ENCODE measurements at regions not wholly inside any gene's neighbourhood (a gene's known extent, or its start where the extent isn't known, plus 50 kb on each side); places are given as distances from the start of the nearest gene placed in this dataset.

DNA sequence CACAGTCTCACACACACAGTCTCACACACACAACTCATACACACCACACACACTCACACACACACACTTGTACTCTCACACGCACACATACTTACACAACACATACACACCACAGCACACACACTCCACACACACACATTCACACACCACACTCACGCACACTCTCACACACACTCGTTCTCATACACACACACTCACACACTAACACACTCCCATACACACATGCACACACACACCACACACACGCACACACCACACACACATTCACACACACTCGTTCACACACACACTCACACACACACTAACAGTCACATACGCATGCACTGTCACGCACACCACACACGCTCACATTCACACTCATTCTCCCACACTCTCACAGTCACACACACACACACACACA is 109.8 kb downstream of the PRLHR start:
- Histone ChIP-seq H3K4me2 (ENCODE audit: insufficient read depth, low read length) (no peak overlapping the region), H3K9ac (ENCODE audit: low read depth, low read length) (no peak overlapping the region), H3K27ac (ENCODE audit: low read length) (no peak overlapping the region), H2AFZ (ENCODE audit: low read depth, low read length) (no peak overlapping the region), H3K4me1 (ENCODE audit: insufficient read depth, low read length) (no peaks in the 10 kb centered on the region), H3K27me3 (ENCODE audit: insufficient read depth, low read length, poor library complexity) (no peaks in the 10 kb centered on the region), H3K4me3 (ENCODE audit: low read depth in 1 of 2, low read length in 2 of 2) (no peak overlapping the region), H3K36me3 (ENCODE audit: insufficient read depth, low read length) (no peaks in the 10 kb centered on the region), H3K79me2 (ENCODE audit: insufficient read depth, low read length) (no peaks in the 10 kb centered on the region), H3K9me3 (ENCODE audit: insufficient read depth, low read length, severe bottlenecking) (no peaks in the 10 kb centered on the region), H4K20me1 (ENCODE audit: insufficient read depth, low read length) (no peaks in the 10 kb centered on the region)
- ATAC-seq (ENCODE audit: insufficient read depth, low read depth) (no peak), DNase-seq (no peak)
- TF ChIP-seq, protein P1, sequence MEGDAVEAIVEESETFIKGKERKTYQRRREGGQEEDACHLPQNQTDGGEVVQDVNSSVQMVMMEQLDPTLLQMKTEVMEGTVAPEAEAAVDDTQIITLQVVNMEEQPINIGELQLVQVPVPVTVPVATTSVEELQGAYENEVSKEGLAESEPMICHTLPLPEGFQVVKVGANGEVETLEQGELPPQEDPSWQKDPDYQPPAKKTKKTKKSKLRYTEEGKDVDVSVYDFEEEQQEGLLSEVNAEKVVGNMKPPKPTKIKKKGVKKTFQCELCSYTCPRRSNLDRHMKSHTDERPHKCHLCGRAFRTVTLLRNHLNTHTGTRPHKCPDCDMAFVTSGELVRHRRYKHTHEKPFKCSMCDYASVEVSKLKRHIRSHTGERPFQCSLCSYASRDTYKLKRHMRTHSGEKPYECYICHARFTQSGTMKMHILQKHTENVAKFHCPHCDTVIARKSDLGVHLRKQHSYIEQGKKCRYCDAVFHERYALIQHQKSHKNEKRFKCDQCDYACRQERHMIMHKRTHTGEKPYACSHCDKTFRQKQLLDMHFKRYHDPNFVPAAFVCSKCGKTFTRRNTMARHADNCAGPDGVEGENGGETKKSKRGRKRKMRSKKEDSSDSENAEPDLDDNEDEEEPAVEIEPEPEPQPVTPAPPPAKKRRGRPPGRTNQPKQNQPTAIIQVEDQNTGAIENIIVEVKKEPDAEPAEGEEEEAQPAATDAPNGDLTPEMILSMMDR (IDR thresholded peaks at IDR 0.05; ENCODE audit: borderline replicate concordance, extremely low read depth, low read length, poor library complexity, severe bottlenecking), result no peak
- TF ChIP-seq EZH2 (IDR thresholded peaks at IDR 0.05; ENCODE audit: borderline replicate concordance, low read depth, low read length, severe bottlenecking), result no peak

DNA sequence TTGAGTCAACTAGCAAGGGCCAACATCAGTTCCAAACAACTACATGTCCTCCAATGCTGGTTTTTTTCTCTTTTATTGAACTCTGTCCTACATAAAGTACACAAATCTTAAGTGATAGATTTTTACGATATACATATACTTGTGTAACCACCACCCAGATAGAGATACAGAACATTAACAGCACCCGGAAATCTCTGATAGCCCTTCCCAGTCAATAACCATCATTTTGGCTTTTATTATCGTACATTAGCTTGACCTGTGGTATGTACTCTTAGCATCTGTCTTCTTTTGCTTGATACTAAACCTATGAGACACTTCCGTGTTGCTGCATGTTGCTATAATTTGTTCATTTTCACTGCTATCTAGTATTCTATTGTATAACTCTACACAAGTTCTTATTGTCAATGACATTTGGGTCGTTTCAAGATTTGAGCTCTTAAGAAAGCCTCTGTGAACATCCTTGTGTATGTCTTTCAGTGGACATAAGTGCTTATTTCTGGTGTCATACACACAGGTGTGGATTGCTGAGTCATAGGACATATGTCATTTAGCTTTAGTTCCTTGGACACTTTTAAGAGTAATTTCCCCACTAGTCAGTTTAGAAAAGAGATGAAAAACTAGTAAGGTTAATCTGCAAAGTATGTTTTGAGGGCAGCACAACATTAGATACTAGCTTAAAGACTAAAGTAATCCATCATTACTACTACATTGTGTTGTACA is 111.1 kb downstream of the PRLHR start:
- no peak overlapping the region for H2AFZ ChIP-seq (ENCODE audit: low read depth, low read length)
- no peak for ATAC-seq (ENCODE audit: insufficient read depth, low read depth)
- no peak overlapping the region for H3K4me3 ChIP-seq (ENCODE audit: low read depth in 1 of 2, low read length in 2 of 2)
- H3K9me3 ChIP-seq (ENCODE audit: insufficient read depth, low read length, severe bottlenecking), result no peaks in the 10 kb centered on the region
- no peaks in the 10 kb centered on the region for H4K20me1 ChIP-seq (ENCODE audit: insufficient read depth, low read length)
- H3K4me2 ChIP-seq (ENCODE audit: insufficient read depth, low read length), result no peak overlapping the region
- no peaks in the 10 kb centered on the region for H3K27me3 ChIP-seq (ENCODE audit: insufficient read depth, low read length, poor library complexity)
- no peak overlapping the region for H3K27ac ChIP-seq (ENCODE audit: low read length)
- no peaks in the 10 kb centered on the region for H3K36me3 ChIP-seq (ENCODE audit: insufficient read depth, low read length)
- no peak for TF ChIP-seq EZH2 (IDR thresholded peaks at IDR 0.05; ENCODE audit: borderline replicate concordance, low read depth, low read length, severe bottlenecking)
- TF ChIP-seq, protein P1 (IDR thresholded peaks at IDR 0.05; ENCODE audit: borderline replicate concordance, extremely low read depth, low read length, poor library complexity, severe bottlenecking), result no peak
- H3K4me1 ChIP-seq (ENCODE audit: insufficient read depth, low read length), result no peaks in the 10 kb centered on the region
- H3K79me2 ChIP-seq (ENCODE audit: insufficient read depth, low read length), result no peaks in the 10 kb centered on the region
- H3K9ac ChIP-seq (ENCODE audit: low read depth, low read length), result no peak overlapping the region
- no peak for DNase-seq

DNA sequence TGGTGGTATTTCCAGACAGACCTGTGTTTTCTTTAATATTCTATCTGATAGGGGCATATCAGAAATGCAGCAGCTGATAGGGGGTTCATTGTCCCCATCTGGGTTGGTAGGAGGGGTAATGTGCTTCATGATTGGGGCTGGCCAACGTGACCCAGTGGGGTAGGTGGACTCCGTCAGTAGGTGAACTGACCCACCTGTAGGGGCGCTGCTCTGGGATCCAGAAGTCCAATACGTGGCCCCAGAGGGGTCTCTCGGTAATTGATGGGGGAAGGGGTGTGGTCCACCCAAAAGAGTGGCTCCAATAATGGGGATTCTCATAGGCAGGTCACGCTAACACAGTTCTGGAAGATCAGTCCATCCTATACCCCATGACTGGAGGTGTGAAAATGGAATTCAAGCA is 112.0 kb downstream of the PRLHR start:
- Histone ChIP-seq H4K20me1 (ENCODE audit: insufficient read depth, low read length) (no peaks in the 10 kb centered on the region), H3K9ac (ENCODE audit: low read depth, low read length) (no peak overlapping the region), H3K4me1 (ENCODE audit: insufficient read depth, low read length) (no peaks in the 10 kb centered on the region), H3K9me3 (ENCODE audit: insufficient read depth, low read length, severe bottlenecking) (no peaks in the 10 kb centered on the region), H3K79me2 (ENCODE audit: insufficient read depth, low read length) (no peaks in the 10 kb centered on the region), H3K4me3 (ENCODE audit: low read depth in 1 of 2, low read length in 2 of 2) (no peak overlapping the region), H3K27ac (ENCODE audit: low read length) (no peak overlapping the region), H3K27me3 (ENCODE audit: insufficient read depth, low read length, poor library complexity) (no peaks in the 10 kb centered on the region), H3K4me2 (ENCODE audit: insufficient read depth, low read length) (no peak overlapping the region), H2AFZ (ENCODE audit: low read depth, low read length) (no peak overlapping the region), H3K36me3 (ENCODE audit: insufficient read depth, low read length) (no peaks in the 10 kb centered on the region)
- ATAC-seq (ENCODE audit: insufficient read depth, low read depth) (no peak), DNase-seq (no peak)
- TF ChIP-seq EZH2 (IDR thresholded peaks at IDR 0.05; ENCODE audit: borderline replicate concordance, low read depth, low read length, severe bottlenecking), result no peak
- TF ChIP-seq, protein P1 (IDR thresholded peaks at IDR 0.05; ENCODE audit: borderline replicate concordance, extremely low read depth, low read length, poor library complexity, severe bottlenecking), result peak; percentile 17

Data from DND-41 (cell line).